ENCODE measurements at regions not wholly inside any gene's neighbourhood (a gene's known extent, or its start where the extent isn't known, plus 50 kb on each side); places are given as distances from the start of the nearest gene placed in this dataset.
A peak's percentile ranks its signal among the peaks of the same experiment; 100 is the strongest.

DNA sequence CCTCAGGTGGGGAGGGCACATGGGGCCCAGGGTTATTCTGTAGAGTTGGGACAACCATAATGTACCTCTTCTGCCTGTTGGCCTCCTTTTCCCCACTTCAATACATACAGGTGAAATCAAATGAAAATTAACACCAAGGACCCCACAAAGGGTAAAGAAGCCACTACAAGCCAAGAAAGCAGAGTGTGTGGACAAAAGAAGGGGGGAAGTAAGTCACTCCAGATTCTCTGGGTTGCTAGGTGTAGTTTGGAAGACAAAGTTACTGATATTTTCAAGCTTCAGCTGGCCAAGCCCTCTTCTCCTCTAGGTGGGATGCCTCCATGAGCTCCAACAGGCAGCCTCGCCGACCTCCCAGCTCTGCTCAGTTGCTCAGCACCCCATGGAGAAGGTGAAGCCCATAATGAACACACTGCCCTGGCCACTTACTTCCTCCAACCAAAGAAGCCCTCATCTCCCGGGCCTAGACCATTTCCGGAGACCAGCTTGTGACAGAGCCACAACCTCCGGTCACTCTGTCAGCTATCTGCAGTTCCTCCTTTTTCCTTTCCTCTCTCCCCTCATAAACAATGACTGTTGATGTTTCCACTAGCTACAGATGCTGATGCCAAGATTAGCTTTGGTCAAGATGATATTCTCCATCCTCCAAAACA is 66.8 kb upstream of the MED4 start:
- no peak for DNase-seq
- Histone ChIP-seq H3K9me3 (no peaks in the 10 kb centered on the region), H3K36me3 (no peaks in the 10 kb centered on the region), H3K4me3 (no peak overlapping the region), H3K4me1 (peaks cover 45 to 84% (median 48%) of the 10 kb centered on the region in 3 donors), H3K27me3 (no peaks in the 10 kb centered on the region), H3K27ac (peak overlapping the region; percentile 87 to 91 (median 90))
- TF ChIP-seq CTCF (IDR thresholded peaks at IDR 0.05) (no peak), POLR2A (IDR thresholded peaks at IDR 0.05) (no peak)
- 77 to 81% methylated on average over 5 of the region's 5 CpGs for WGBS, 2 donors
- intact Hi-C loops (cut with DNase I) = no loop called here

- Histone ChIP-seq H3K4me1 (peaks cover 46 to 84% (median 50%) of the 10 kb centered on the region in 3 donors), H3K27ac (peak overlapping the region; percentile 87 to 91 (median 90)), H3K36me3 (no peaks in the 10 kb centered on the region), H3K4me3 (peak overlapping the region in 1 of 4 donors; percentile 16), H3K9me3 (no peaks in the 10 kb centered on the region), H3K27me3 (no peaks in the 10 kb centered on the region)
- TF ChIP-seq POLR2A (IDR thresholded peaks at IDR 0.05) (no peak), CTCF (IDR thresholded peaks at IDR 0.05) (no peak)
- 27 to 29% methylated on average over 5 of the region's 5 CpGs for WGBS, 2 donors
- intact Hi-C loops (cut with DNase I) = no loop called here
- DNase-seq = no peak
These were observed 65.8 kb upstream of the MED4 start for GRCh38 chr13:48160606-48161278.

- Histone ChIP-seq H3K27ac (peak overlapping the region; percentile 87 to 91 (median 90)), H3K4me3 (peak overlapping the region in 1 of 4 donors; percentile 18), H3K4me1 (peaks cover 46 to 84% (median 52%) of the 10 kb centered on the region in 3 donors), H3K27me3 (no peaks in the 10 kb centered on the region), H3K9me3 (no peaks in the 10 kb centered on the region), H3K36me3 (no peaks in the 10 kb centered on the region)
- intact Hi-C loops (cut with DNase I) = no loop called here
- 33 to 36% methylated on average over 3 of the region's 3 CpGs for WGBS, 2 donors
- DNase-seq = no peak
- TF ChIP-seq POLR2A (IDR thresholded peaks at IDR 0.05) (no peak), CTCF (IDR thresholded peaks at IDR 0.05) (no peak)
These were observed 64.9 kb upstream of the MED4 start for GRCh38 chr13:48159826-48160225.

DNA sequence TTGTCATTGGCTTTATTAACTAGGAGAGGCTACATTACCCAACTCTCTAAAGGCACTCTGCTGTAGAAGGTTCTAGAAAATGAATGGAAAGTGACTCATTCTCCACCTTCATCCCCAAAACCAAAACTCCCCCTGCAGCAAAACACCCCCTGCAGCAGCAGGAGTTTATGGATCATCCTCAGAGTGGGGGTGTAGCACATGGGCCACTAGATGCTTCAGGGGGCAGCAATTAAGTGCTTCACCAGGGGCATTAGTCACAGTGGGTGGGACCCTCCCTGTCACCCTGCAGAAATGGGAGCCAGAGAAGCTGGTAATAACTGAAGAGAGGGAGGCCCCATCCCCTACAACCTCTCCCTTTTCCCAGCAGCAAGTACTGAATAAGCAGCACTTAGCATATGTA is 64.5 kb upstream of the MED4 start:
- no peak for TF ChIP-seq POLR2A (IDR thresholded peaks at IDR 0.05)
- H3K9me3 ChIP-seq = no peaks in the 10 kb centered on the region
- peak overlapping the region; percentile 85 to 91 (median 89) for H3K27ac ChIP-seq
- H3K4me3 ChIP-seq = peak overlapping the region in 1 of 4 donors; percentile 18
- intact Hi-C loops (cut with DNase I) = no loop called here
- no peaks in the 10 kb centered on the region for H3K36me3 ChIP-seq
- peaks cover 45 to 87% (median 56%) of the 10 kb centered on the region in 3 donors for H3K4me1 ChIP-seq
- DNase-seq = no peak
- H3K27me3 ChIP-seq = no peaks in the 10 kb centered on the region

DNA sequence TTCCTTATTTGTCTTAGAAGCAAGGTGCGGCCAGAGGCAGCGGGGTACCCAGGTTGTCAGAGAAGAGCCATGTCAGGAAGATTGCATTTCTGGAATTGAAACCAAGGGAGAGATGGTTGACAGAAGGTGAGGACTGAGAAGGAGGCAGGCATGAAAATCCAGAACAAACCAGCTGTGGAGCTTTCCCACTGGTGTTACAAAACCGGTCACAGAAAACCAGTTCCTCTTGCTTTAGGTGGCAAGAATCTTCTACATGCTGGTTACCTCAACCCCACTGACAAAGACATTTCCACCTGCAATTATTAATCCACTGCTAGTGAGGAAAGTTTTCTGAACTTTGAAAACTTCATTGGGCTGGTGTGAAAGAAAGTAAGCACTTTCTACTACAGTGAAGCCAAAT is 64.0 kb upstream of the MED4 start:
- peaks cover 45 to 91% (median 60%) of the 10 kb centered on the region in 3 donors for H3K4me1 ChIP-seq
- WGBS, 2 donors = 58 to 75% methylated on average over 3 of the region's 3 CpGs
- intact Hi-C loops (cut with DNase I) = no loop called here

DNA sequence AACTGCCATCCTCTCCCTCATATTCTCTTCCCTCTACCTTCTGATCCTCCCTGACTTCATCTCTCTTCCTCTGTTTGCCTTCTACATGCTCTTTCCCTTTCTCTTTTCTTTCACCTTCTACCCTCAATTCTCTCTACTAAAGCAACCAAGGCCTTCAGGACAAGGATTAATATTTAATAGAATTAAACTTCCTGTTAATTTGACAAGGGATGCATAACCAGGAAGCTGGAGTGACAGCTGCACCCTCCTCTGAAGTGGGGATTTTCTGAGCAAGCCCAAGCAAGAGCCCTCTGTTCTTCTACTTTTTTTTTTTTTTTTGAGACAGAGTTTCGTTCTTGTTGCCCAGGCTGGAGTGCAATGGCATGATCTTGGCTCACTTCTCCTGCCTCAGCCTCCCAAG is 63.4 kb upstream of the MED4 start:
- H3K36me3 ChIP-seq = no peaks in the 10 kb centered on the region
- intact Hi-C loops (cut with DNase I) = no loop called here
- H3K9me3 ChIP-seq = no peaks in the 10 kb centered on the region
- no peak for DNase-seq
- H3K27me3 ChIP-seq = no peaks in the 10 kb centered on the region
- peak overlapping the region; percentile 85 to 91 (median 89) for H3K27ac ChIP-seq
- peak in 1 of 4 donors; percentile 4 for TF ChIP-seq POLR2A (IDR thresholded peaks at IDR 0.05)
- TF ChIP-seq CTCF (IDR thresholded peaks at IDR 0.05) = no peak
- H3K4me3 ChIP-seq = peak overlapping the region in 3 of 4 donors; percentile 1 to 22 (median 18)
- H3K4me1 ChIP-seq = peaks cover 45 to 98% (median 60%) of the 10 kb centered on the region in 3 donors
- 14 to 30% methylated on average over 1 of the region's 1 CpG for WGBS, 2 donors

More for the DNA sequence above, 64.0 kb upstream of the MED4 start:
- TF ChIP-seq POLR2A (IDR thresholded peaks at IDR 0.05) = no peak
- H3K27ac ChIP-seq = peak overlapping the region; percentile 85 to 91 (median 89)
- H3K4me3 ChIP-seq = peak overlapping the region in 3 of 4 donors; percentile 18 to 40 (median 22)
- H3K36me3 ChIP-seq = no peaks in the 10 kb centered on the region
- no peaks in the 10 kb centered on the region for H3K27me3 ChIP-seq
- DNase-seq = no peak
- no peaks in the 10 kb centered on the region for H3K9me3 ChIP-seq

Data from esophagus squamous epithelium (tissue), 5 donors.